ENCODE measurements at regions not wholly inside any gene's neighbourhood (a gene's known extent, or its start where the extent isn't known, plus 50 kb on each side); places are given as distances from the start of the nearest gene placed in this dataset.

DNA sequence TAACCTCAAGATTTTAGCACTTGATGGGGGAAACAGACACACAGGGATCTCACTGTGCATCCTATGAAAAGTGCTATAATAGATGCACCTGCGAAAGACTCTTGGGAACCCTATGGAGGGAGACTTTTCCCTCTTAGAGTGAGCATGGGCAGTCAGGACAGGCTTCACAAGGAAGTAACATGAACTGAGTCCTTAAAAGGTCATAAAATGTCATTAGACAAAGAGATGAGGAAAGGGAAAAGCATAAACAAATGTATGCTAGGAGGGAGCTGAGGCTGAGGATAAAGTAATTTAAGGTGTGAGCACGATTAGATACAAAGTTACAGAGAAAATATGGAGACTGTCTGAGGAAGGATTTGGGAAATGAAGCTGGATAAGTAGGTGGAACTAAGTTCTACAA lies 60.6 kb upstream of the MIER3 start:
- no peak for TF ChIP-seq CBX2 (IDR thresholded peaks at IDR 0.05; ENCODE audit: borderline replicate concordance, low read depth)
- TF ChIP-seq, protein P1, sequence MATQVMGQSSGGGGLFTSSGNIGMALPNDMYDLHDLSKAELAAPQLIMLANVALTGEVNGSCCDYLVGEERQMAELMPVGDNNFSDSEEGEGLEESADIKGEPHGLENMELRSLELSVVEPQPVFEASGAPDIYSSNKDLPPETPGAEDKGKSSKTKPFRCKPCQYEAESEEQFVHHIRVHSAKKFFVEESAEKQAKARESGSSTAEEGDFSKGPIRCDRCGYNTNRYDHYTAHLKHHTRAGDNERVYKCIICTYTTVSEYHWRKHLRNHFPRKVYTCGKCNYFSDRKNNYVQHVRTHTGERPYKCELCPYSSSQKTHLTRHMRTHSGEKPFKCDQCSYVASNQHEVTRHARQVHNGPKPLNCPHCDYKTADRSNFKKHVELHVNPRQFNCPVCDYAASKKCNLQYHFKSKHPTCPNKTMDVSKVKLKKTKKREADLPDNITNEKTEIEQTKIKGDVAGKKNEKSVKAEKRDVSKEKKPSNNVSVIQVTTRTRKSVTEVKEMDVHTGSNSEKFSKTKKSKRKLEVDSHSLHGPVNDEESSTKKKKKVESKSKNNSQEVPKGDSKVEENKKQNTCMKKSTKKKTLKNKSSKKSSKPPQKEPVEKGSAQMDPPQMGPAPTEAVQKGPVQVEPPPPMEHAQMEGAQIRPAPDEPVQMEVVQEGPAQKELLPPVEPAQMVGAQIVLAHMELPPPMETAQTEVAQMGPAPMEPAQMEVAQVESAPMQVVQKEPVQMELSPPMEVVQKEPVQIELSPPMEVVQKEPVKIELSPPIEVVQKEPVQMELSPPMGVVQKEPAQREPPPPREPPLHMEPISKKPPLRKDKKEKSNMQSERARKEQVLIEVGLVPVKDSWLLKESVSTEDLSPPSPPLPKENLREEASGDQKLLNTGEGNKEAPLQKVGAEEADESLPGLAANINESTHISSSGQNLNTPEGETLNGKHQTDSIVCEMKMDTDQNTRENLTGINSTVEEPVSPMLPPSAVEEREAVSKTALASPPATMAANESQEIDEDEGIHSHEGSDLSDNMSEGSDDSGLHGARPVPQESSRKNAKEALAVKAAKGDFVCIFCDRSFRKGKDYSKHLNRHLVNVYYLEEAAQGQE (IDR thresholded peaks at IDR 0.05): no peak

Measured in A549 (cell line).